NCI-H1092 treated with DMSO at 0.1 percent for 48 hours (cell line): ENCODE measurements at regions not wholly inside any gene's neighbourhood (a gene's known extent, or its start where the extent isn't known, plus 50 kb on each side); places are given as distances from the start of the nearest gene placed in this dataset.
"Not testable (repeated sequence)": the region's sequence is repeated elsewhere in the genome, so short reads cannot be mapped to it uniquely, and the experiment has no call there.

Source experiments
- DNase-seq: peaks from one replicate; lab custom pipeline; 2025; lab: John Stamatoyannopoulos, UW

- no peak for DNase-seq
Observed at GRCh38 chr3:159232966-159233365, 431.1 kb downstream of the MFSD1 start.

- DNase-seq, result no peak
Observed at GRCh38 chr3:159233734-159234133, 431.9 kb downstream of the MFSD1 start.

GRCh38 chr3:159234306-159234705 is 432.5 kb downstream of the MFSD1 start:
- no peak for DNase-seq

- no peak for DNase-seq
Observed at GRCh38 chr3:159236321-159236720, 434.5 kb downstream of the MFSD1 start.

- DNase-seq, result no peak
Observed at GRCh38 chr3:159237226-159237625, 435.4 kb downstream of the MFSD1 start.

- DNase-seq, result no peak
Observed at GRCh38 chr3:159238646-159239045, 436.8 kb downstream of the MFSD1 start.

- no peak for DNase-seq
Observed at GRCh38 chr3:159239059-159239458, 437.2 kb downstream of the MFSD1 start.

- no peak for DNase-seq
Observed at GRCh38 chr3:159244933-159245332, 443.1 kb downstream of the MFSD1 start.

GRCh38 chr3:159245871-159246270 is 444.0 kb downstream of the MFSD1 start:
- DNase-seq, result no peak

GRCh38 chr3:159246385-159246784 is 444.5 kb downstream of the MFSD1 start:
- no peak for DNase-seq

- no peak for DNase-seq
Observed at GRCh38 chr3:159249472-159250174, 447.8 kb downstream of the MFSD1 start.

GRCh38 chr3:159250961-159251360 is 449.1 kb downstream of the MFSD1 start:
- DNase-seq, result no peak

GRCh38 chr3:159252274-159252673 is 450.4 kb downstream of the MFSD1 start:
- DNase-seq, result no peak

- no peak for DNase-seq
Observed at GRCh38 chr3:159252772-159253384, 451.0 kb downstream of the MFSD1 start.

- DNase-seq, result no peak
Observed at GRCh38 chr3:159253860-159254259, 452.0 kb downstream of the MFSD1 start.

- DNase-seq, result no peak
Observed at GRCh38 chr3:159257954-159258353, 456.1 kb downstream of the MFSD1 start.

GRCh38 chr3:159258934-159259333 is 457.1 kb downstream of the MFSD1 start:
- no peak for DNase-seq

GRCh38 chr3:159260049-159260662 is 458.3 kb downstream of the MFSD1 start:
- peak; percentile 26 for DNase-seq

GRCh38 chr3:159261333-159261732 is 459.5 kb downstream of the MFSD1 start:
- DNase-seq, result not testable (repeated sequence)

- DNase-seq, result no peak
Observed at GRCh38 chr3:159263750-159264553, 462.1 kb downstream of the MFSD1 start.

GRCh38 chr3:159265705-159266104 is 463.9 kb downstream of the MFSD1 start:
- no peak for DNase-seq

GRCh38 chr3:159266779-159267178 is 464.9 kb downstream of the MFSD1 start:
- peak; percentile 20 for DNase-seq
